Activated naive CD8-positive, alpha-beta T cell treated with anti-CD3 and anti-CD28 coated beads, Interleukin-2, amount 10 ng/mL, durations not matched to agents 7 days and 5 days (primary cell): ENCODE measurements at regions not wholly inside any gene's neighbourhood (a gene's known extent, or its start where the extent isn't known, plus 50 kb on each side); places are given as distances from the start of the nearest gene placed in this dataset.

Experiments used
- ATAC-seq: fragments of 150-1000 bp; cut with Tn5 transposase; one replicate; pipeline ENCODE4 v1.10.0; 2021; ENCODE audit warnings: low read depth, moderate library complexity
- POLR2A ChIA-PET: fragments of 350-600 bp; sonication (Branson Sonifier 250); formaldehyde crosslinking; loops from one replicate; lab custom pipeline; 2021; ENCODE audit warnings: antibody characterized with exemption; lab: Charles Lee
- DNase-seq: peaks from one replicate; pipeline ENCODE4 v3.0.0; 2021
- H3K27ac Mint-ChIP-seq: one replicate; pipeline ENCODE4 v1.8.0; 2022; ENCODE audit warnings: mild to moderate bottlenecking, mixed read lengths
- H3K27me3 Mint-ChIP-seq: one replicate; pipeline ENCODE4 v1.8.0; 2022; ENCODE audit warnings: mild to moderate bottlenecking, moderate library complexity, mixed read lengths
- H3K36me3 Mint-ChIP-seq: one replicate; pipeline ENCODE4 v1.8.0; 2021; ENCODE audit warnings: mild to moderate bottlenecking, mixed read lengths
- H3K4me1 Mint-ChIP-seq: one replicate; pipeline ENCODE4 v1.8.0; 2021; ENCODE audit warnings: mixed read lengths
- H3K4me3 Mint-ChIP-seq: one replicate; pipeline ENCODE4 v1.8.0; 2022; ENCODE audit warnings: mild to moderate bottlenecking, moderate library complexity, mixed read lengths
- H3K9me3 Mint-ChIP-seq: one replicate; pipeline ENCODE4 v1.8.0; 2021; ENCODE audit warnings: mixed read lengths

- POLR2A ChIA-PET, result no interaction called here
- Mint-ChIP-seq H3K27ac (no peak overlapping the region), H3K27me3 (no peaks in the 10 kb centered on the region), H3K36me3 (no peaks in the 10 kb centered on the region), H3K4me3 (no peak overlapping the region), H3K9me3 (no peaks in the 10 kb centered on the region), H3K4me1 (no peaks in the 10 kb centered on the region)
- no peak for ATAC-seq
- no peak for DNase-seq
Observed at GRCh38 chrX:124555036-124555595, 208.8 kb downstream of the SH2D1A start.

GRCh38 chrX:124557976-124558375 is 211.6 kb downstream of the SH2D1A start:
- H3K27me3 Mint-ChIP-seq, result no peaks in the 10 kb centered on the region
- no peaks in the 10 kb centered on the region for H3K36me3 Mint-ChIP-seq
- ATAC-seq, result no peak
- H3K4me1 Mint-ChIP-seq, result no peaks in the 10 kb centered on the region
- H3K4me3 Mint-ChIP-seq, result no peak overlapping the region
- POLR2A ChIA-PET, result interaction anchor here (0.6 kb wide), 1 partner anchor 27 kb away, joined by 3 read pairs; no protein-coding TSS in a partner anchor
- no peaks in the 10 kb centered on the region for H3K9me3 Mint-ChIP-seq
- DNase-seq, result no peak
- no peak overlapping the region for H3K27ac Mint-ChIP-seq

GRCh38 chrX:124573468-124573867 is 227.1 kb downstream of the SH2D1A start:
- no peak overlapping the region for H3K27ac Mint-ChIP-seq
- ATAC-seq, result no peak
- H3K36me3 Mint-ChIP-seq, result no peaks in the 10 kb centered on the region
- POLR2A ChIA-PET, result no interaction called here
- no peak for DNase-seq
- H3K9me3 Mint-ChIP-seq, result no peaks in the 10 kb centered on the region
- H3K4me1 Mint-ChIP-seq, result no peaks in the 10 kb centered on the region
- H3K27me3 Mint-ChIP-seq, result no peaks in the 10 kb centered on the region
- no peak overlapping the region for H3K4me3 Mint-ChIP-seq

- no peaks in the 10 kb centered on the region for H3K27me3 Mint-ChIP-seq
- no peaks in the 10 kb centered on the region for H3K9me3 Mint-ChIP-seq
- H3K4me1 Mint-ChIP-seq, result no peaks in the 10 kb centered on the region
- no peak overlapping the region for H3K4me3 Mint-ChIP-seq
- H3K36me3 Mint-ChIP-seq, result no peaks in the 10 kb centered on the region
- ATAC-seq (no peak), DNase-seq (no peak)
- POLR2A ChIA-PET, result no interaction called here
- H3K27ac Mint-ChIP-seq, result no peak overlapping the region
Observed at GRCh38 chrX:124592744-124593143, 246.4 kb downstream of the SH2D1A start.

GRCh38 chrX:124594017-124594651 is 247.8 kb downstream of the SH2D1A start:
- no peak for ATAC-seq
- no peak overlapping the region for H3K4me3 Mint-ChIP-seq
- H3K9me3 Mint-ChIP-seq, result no peaks in the 10 kb centered on the region
- POLR2A ChIA-PET, result no interaction called here
- H3K4me1 Mint-ChIP-seq, result no peaks in the 10 kb centered on the region
- H3K27me3 Mint-ChIP-seq, result no peaks in the 10 kb centered on the region
- no peak for DNase-seq
- H3K36me3 Mint-ChIP-seq, result no peaks in the 10 kb centered on the region
- no peak overlapping the region for H3K27ac Mint-ChIP-seq

GRCh38 chrX:124605511-124605910 is 259.1 kb downstream of the SH2D1A start:
- H3K4me1 Mint-ChIP-seq, result no peaks in the 10 kb centered on the region
- no peaks in the 10 kb centered on the region for H3K27me3 Mint-ChIP-seq
- H3K9me3 Mint-ChIP-seq, result no peaks in the 10 kb centered on the region
- DNase-seq (no peak), ATAC-seq (no peak)
- no peaks in the 10 kb centered on the region for H3K36me3 Mint-ChIP-seq
- H3K27ac Mint-ChIP-seq, result no peak overlapping the region
- POLR2A ChIA-PET, result no interaction called here
- H3K4me3 Mint-ChIP-seq, result no peak overlapping the region

GRCh38 chrX:124606724-124607123 is 260.4 kb downstream of the SH2D1A start:
- Mint-ChIP-seq H3K4me1 (no peaks in the 10 kb centered on the region), H3K36me3 (no peaks in the 10 kb centered on the region)
- POLR2A ChIA-PET, result no interaction called here

GRCh38 chrX:124619710-124620109 is 273.3 kb downstream of the SH2D1A start:
- Mint-ChIP-seq H3K4me3 (no peak overlapping the region), H3K9me3 (no peaks in the 10 kb centered on the region), H3K27ac (no peak overlapping the region), H3K36me3 (no peaks in the 10 kb centered on the region), H3K4me1 (no peaks in the 10 kb centered on the region), H3K27me3 (no peaks in the 10 kb centered on the region)
- no peak for ATAC-seq
- POLR2A ChIA-PET, result no interaction called here
- no peak for DNase-seq

More at GRCh38 chrX:124606724-124607123, 260.4 kb downstream of the SH2D1A start:
- no peak overlapping the region for H3K27ac Mint-ChIP-seq
- no peaks in the 10 kb centered on the region for H3K9me3 Mint-ChIP-seq
- no peaks in the 10 kb centered on the region for H3K27me3 Mint-ChIP-seq
- no peak for DNase-seq
- no peak for ATAC-seq
- H3K4me3 Mint-ChIP-seq, result no peak overlapping the region

- Mint-ChIP-seq H3K9me3 (no peaks in the 10 kb centered on the region), H3K27me3 (no peaks in the 10 kb centered on the region), H3K36me3 (no peaks in the 10 kb centered on the region), H3K4me1 (no peaks in the 10 kb centered on the region), H3K4me3 (no peak overlapping the region), H3K27ac (no peak overlapping the region)
- DNase-seq (no peak), ATAC-seq (no peak)
- POLR2A ChIA-PET, result no interaction called here
Observed at GRCh38 chrX:124634363-124634762, 288.0 kb downstream of the SH2D1A start.

- Mint-ChIP-seq H3K27ac (no peak overlapping the region), H3K4me3 (no peak overlapping the region), H3K27me3 (no peaks in the 10 kb centered on the region), H3K36me3 (no peaks in the 10 kb centered on the region), H3K4me1 (no peaks in the 10 kb centered on the region), H3K9me3 (no peaks in the 10 kb centered on the region)
- POLR2A ChIA-PET, result no interaction called here
- DNase-seq (no peak), ATAC-seq (no peak)
Observed at GRCh38 chrX:124641737-124642491, 295.6 kb downstream of the SH2D1A start.

GRCh38 chrX:124646403-124646802 is 300.0 kb downstream of the SH2D1A start:
- Mint-ChIP-seq H3K36me3 (no peaks in the 10 kb centered on the region), H3K4me1 (no peaks in the 10 kb centered on the region), H3K27ac (no peak overlapping the region), H3K9me3 (no peaks in the 10 kb centered on the region), H3K4me3 (no peak overlapping the region), H3K27me3 (no peaks in the 10 kb centered on the region)
- ATAC-seq (no peak), DNase-seq (no peak)
- POLR2A ChIA-PET, result no interaction called here

GRCh38 chrX:124651031-124651430 is 304.7 kb downstream of the SH2D1A start:
- DNase-seq (no peak), ATAC-seq (no peak)
- Mint-ChIP-seq H3K27me3 (no peaks in the 10 kb centered on the region), H3K27ac (no peak overlapping the region), H3K36me3 (no peaks in the 10 kb centered on the region), H3K4me3 (no peak overlapping the region), H3K4me1 (no peaks in the 10 kb centered on the region), H3K9me3 (no peaks in the 10 kb centered on the region)
- POLR2A ChIA-PET, result no interaction called here

- ATAC-seq (no peak), DNase-seq (no peak)
- no peaks in the 10 kb centered on the region for H3K27me3 Mint-ChIP-seq
- no peaks in the 10 kb centered on the region for H3K9me3 Mint-ChIP-seq
- H3K4me1 Mint-ChIP-seq, result peaks cover 2% of the 10 kb centered on the region
- no peak overlapping the region for H3K27ac Mint-ChIP-seq
- H3K36me3 Mint-ChIP-seq, result no peaks in the 10 kb centered on the region
- POLR2A ChIA-PET, result no interaction called here
- no peak overlapping the region for H3K4me3 Mint-ChIP-seq
Observed at GRCh38 chrX:124665621-124666400, 319.4 kb downstream of the SH2D1A start.
